Heart right ventricle (tissue), 16 donors: ENCODE measurements at regions not wholly inside any gene's neighbourhood (a gene's known extent, or its start where the extent isn't known, plus 50 kb on each side); places are given as distances from the start of the nearest gene placed in this dataset.
"Not testable (repeated sequence)": the region's sequence is repeated elsewhere in the genome, so short reads cannot be mapped to it uniquely, and the experiment has no call there.

Experiments
- ATAC-seq, 8 donors: fragments of 200-7000 bp; cut with Tn5 transposase; one replicate each; pipeline ENCODE4 v1.9.1; 2020; ENCODE audit warnings: mild to moderate bottlenecking in 8 of 8, moderate library complexity in 8 of 8, moderate number of reproducible peaks in 1 of 8
- DNase-seq, 2 donors: peaks; one replicate each; pipeline ENCODE4 v3.0.0-alpha.2; 2020
- H3K27ac ChIP-seq, 10 donors: fragments of 200-600 bp; sonication (generic) in 2 of 10; one replicate each; pipeline versions ENCODE4 v1.5.0 to v1.8.0; 2020 to 2022; ENCODE audit warnings: mild to moderate bottlenecking in 3 of 10
- H3K27me3 ChIP-seq, 7 donors: fragments of 200-600 bp; one replicate each; pipeline ENCODE4 v1.8.0; 2021 to 2022; ENCODE audit warnings: mild to moderate bottlenecking in 2 of 7
- H3K36me3 ChIP-seq, 9 donors: fragments of 200-600 bp; sonication (generic) in 1 of 9; one replicate each; pipeline versions ENCODE4 v1.5.0 to v1.8.0; 2020 to 2022; ENCODE audit warnings: mild to moderate bottlenecking in 2 of 9
- H3K4me1 ChIP-seq, 9 donors: fragments of 200-600 bp; sonication (generic) in 1 of 9; one replicate each; pipeline versions ENCODE4 v1.5.0 to v1.8.0; 2020 to 2022; ENCODE audit warnings: mild to moderate bottlenecking in 4 of 9
- H3K4me3 ChIP-seq, 10 donors: fragments of 200-600 bp; sonication (generic) in 2 of 10; one replicate each; pipeline versions ENCODE4 v1.5.0 to v1.8.0; 2020 to 2022; ENCODE audit warnings: mild to moderate bottlenecking in 7 of 10, moderate library complexity in 2 of 10
- H3K9me3 ChIP-seq, 11 donors: fragments of 200-600 bp in 10 of 11; sonication (generic) in 2 of 11; one replicate each; pipeline versions ENCODE4 v1.5.0 to v1.8.0; 2013 to 2022; ENCODE audit warnings: mild to moderate bottlenecking in 2 of 11, control low read depth in 1 of 11, moderate library complexity in 1 of 11
- CTCF ChIP-seq, 9 donors: fragments of 200-600 bp; sonication (generic) in 2 of 9; IDR thresholded peaks; one replicate each; pipeline versions ENCODE4 v1.5.0 to v1.8.0; 2021 to 2022; ENCODE audit warnings: antibody characterized with exemption in 9 of 9, mild to moderate bottlenecking in 5 of 9, moderate library complexity in 1 of 9
- WGBS, 2 donors: extraction: QIAGEN DNeasy Blood & Tissue Kit; methylation state at CpG; one replicate each; pipeline ENCODE4 v1.1.7; 2013; ENCODE audit warnings: inconsistent platforms in 1 of 2; 5-methylcytosine and 5-hydroxymethylcytosine counted together
- intact Hi-C, 10 donors: fragments of 100-400 bp; cut with DNase I; formaldehyde crosslinking; loops; one replicate each; pipeline versions ENCODE4 v1.11.1 to v1.14.2; 2022
- donor health status: Arrhythmogenic right ventricular cardiomyopathy.
- donor health status: ischemic (EF 13 %, LVEDD 7.1; RV severe dilation, severe dysfunction).
- donor health status: healthy with polysubstance abuse.
- donor health status: DM: no; HTN: yes; CAD: no.
- donor health status: DM: no; HTN: no; CAD: no.
- donor health status: ischemic (EF 25% LVEDD 6.9; RV normal size, moderate dysfunction).
- donor health status: ischemic (EF 25% LVEDD 5.7; RV mildly dilated, moderate dysfunction).
- donor health status: healthy.
- donor health status: DM: yes; HTN: yes; CAD: no.
- donor health status: Ischemic cardiomyopathy.
- donor health status: ischemic (EF 35%, LVEDD 5.7; RV mildly dilated, moderate dysfunction).
- donor health status: nonischemic (EF 11% LVEDD 7.7; RV severe dilation, severe dysfunction).
- donor health status: DM: yes; HTN: yes; CAD: no.
- donor health status: PGD.
- donor health status: ischemic (EF 29% LVEDD 5.4; RV normal size, mild dysfunction).
- donor health status: nonischemic (EF 23%, LVEDD 6.1; RV moderate dilation, normal function).

GRCh38 chr11:41795004-41795403 is 335.6 kb upstream of the LRRC4C start:
- Histone ChIP-seq H3K36me3 (no peaks in the 10 kb centered on the region), H3K27me3 (no peaks in the 10 kb centered on the region), H3K27ac (no peak overlapping the region), H3K9me3 (peaks cover 0 to 13% (median 0%) of the 10 kb centered on the region in 11 donors), H3K4me1 (no peaks in the 10 kb centered on the region), H3K4me3 (no peak overlapping the region)
- TF ChIP-seq CTCF (IDR thresholded peaks at IDR 0.05) = no peak
- intact Hi-C loops = no loop called here
- no peak for DNase-seq
- no peak for ATAC-seq
- WGBS, 2 donors = 25 to 42% methylated on average over 1 of the region's 1 CpG

GRCh38 chr11:41799754-41800153 is 340.3 kb upstream of the LRRC4C start:
- intact Hi-C loops = no loop called here
- ATAC-seq = no peak
- Histone ChIP-seq H3K27me3 (no peaks in the 10 kb centered on the region), H3K4me3 (no peak overlapping the region), H3K36me3 (no peaks in the 10 kb centered on the region), H3K9me3 (peaks cover 0 to 9% (median 0%) of the 10 kb centered on the region in 11 donors), H3K4me1 (no peaks in the 10 kb centered on the region), H3K27ac (no peak overlapping the region)
- no peak for DNase-seq
- TF ChIP-seq CTCF (IDR thresholded peaks at IDR 0.05) = no peak

GRCh38 chr11:41803895-41804294 is 344.4 kb upstream of the LRRC4C start:
- intact Hi-C loops = no loop called here
- H3K4me3 ChIP-seq = no peak overlapping the region
- ATAC-seq (no peak), DNase-seq (no peak)
- peaks cover 0 to 9% (median 0%) of the 10 kb centered on the region in 11 donors for H3K9me3 ChIP-seq
- no peaks in the 10 kb centered on the region for H3K27me3 ChIP-seq
- H3K27ac ChIP-seq = no peak overlapping the region
- no peaks in the 10 kb centered on the region for H3K4me1 ChIP-seq
- H3K36me3 ChIP-seq = no peaks in the 10 kb centered on the region
- WGBS, 2 donors = 49 to 53% methylated on average over 4 of the region's 4 CpGs
- TF ChIP-seq CTCF (IDR thresholded peaks at IDR 0.05) = no peak

- no peak overlapping the region for H3K4me3 ChIP-seq
- intact Hi-C loops = no loop called here
- no peak overlapping the region for H3K27ac ChIP-seq
- no peaks in the 10 kb centered on the region for H3K36me3 ChIP-seq
- peaks cover 0 to 64% (median 6%) of the 10 kb centered on the region in 11 donors for H3K9me3 ChIP-seq
- no peaks in the 10 kb centered on the region for H3K27me3 ChIP-seq
- H3K4me1 ChIP-seq = no peaks in the 10 kb centered on the region
- no peak for TF ChIP-seq CTCF (IDR thresholded peaks at IDR 0.05)
- DNase-seq = no peak
- no peak for ATAC-seq
Observed at GRCh38 chr11:41816396-41816795, 356.9 kb upstream of the LRRC4C start.

GRCh38 chr11:41824287-41824686 is 364.8 kb upstream of the LRRC4C start:
- WGBS, 2 donors = 80 to 83% methylated on average over 2 of the region's 2 CpGs
- intact Hi-C loops, H3K36me3 ChIP-seq, DNase-seq, ATAC-seq, H3K27me3 ChIP-seq, H3K4me1 ChIP-seq, H3K4me3 ChIP-seq, H3K27ac ChIP-seq: not testable (repeated sequence)
- peaks cover 0 to 33% (median 0%) of the 10 kb centered on the region in 11 donors for H3K9me3 ChIP-seq
